BLaER1 treated with 17β-estradiol and CSF1 and Interleukin-3, amounts not matched to agents 10 nM and 100 nM (cell line): ENCODE measurements at regions not wholly inside any gene's neighbourhood (a gene's known extent, or its start where the extent isn't known, plus 50 kb on each side); places are given as distances from the start of the nearest gene placed in this dataset.

ENCODE experiments used
- H3K27ac ChIP-seq, 11 experiments: shearing (Covaris generic); formaldehyde crosslinking; 2 replicates each; pipeline ENCODE4 v1.8.1; 2022
- H3K27me3 ChIP-seq, 11 experiments: shearing (Covaris generic); formaldehyde crosslinking; 2 replicates each; pipeline ENCODE4 v1.8.1; 2022
- H3K36me3 ChIP-seq, 11 experiments: shearing (Covaris generic); formaldehyde crosslinking; 2 replicates each; pipeline ENCODE4 v1.8.1; 2022
- H3K4me1 ChIP-seq, 10 experiments: shearing (Covaris generic); formaldehyde crosslinking; 2 replicates each; pipeline ENCODE4 v1.8.1; 2022
- H3K4me2 ChIP-seq, 11 experiments: shearing (Covaris generic); formaldehyde crosslinking; 2 replicates each; pipeline ENCODE4 v1.8.1; 2022
- H3K4me3 ChIP-seq, 10 experiments: shearing (Covaris generic); formaldehyde crosslinking; 2 replicates each; pipeline ENCODE4 v1.8.1; 2022
- H3K9ac ChIP-seq, 11 experiments: shearing (Covaris generic); formaldehyde crosslinking; 2 replicates each; pipeline ENCODE4 v1.8.1; 2022
- H3K9me3 ChIP-seq, 11 experiments: shearing (Covaris generic); formaldehyde crosslinking; replicated peaks in 1 of 11; 2 replicates each; pipeline ENCODE4 v1.8.1; 2022
- H4K20me1 ChIP-seq, 11 experiments: shearing (Covaris generic); formaldehyde crosslinking; 2 replicates each; pipeline ENCODE4 v1.8.1; 2022
- Cebpa-rat ChIP-seq, 11 experiments: shearing (Covaris generic); IDR thresholded peaks; 2 replicates each; pipeline ENCODE4 v1.8.1; 2022

- Histone ChIP-seq H3K4me1 (no peaks in the 10 kb centered on the region), H3K4me2 (no peak overlapping the region), H3K9me3 (peaks cover 0 to 4% (median 0%) of the 10 kb centered on the region in 11 experiments; a peak in 1 of 22 replicates), H3K27ac (no peak overlapping the region), H3K27me3 (no peaks in the 10 kb centered on the region), H3K9ac (no peak overlapping the region), H4K20me1 (no peaks in the 10 kb centered on the region), H3K36me3 (no peaks in the 10 kb centered on the region), H3K4me3 (no peak overlapping the region)
- TF ChIP-seq Cebpa-rat (IDR thresholded peaks at IDR 0.05) = no peak
Measured at GRCh38 chr3:88364926-88365325, 215.2 kb downstream of the C3orf38 start.

GRCh38 chr3:88369337-88369736 lies 219.6 kb downstream of the C3orf38 start:
- H3K27me3 ChIP-seq = no peaks in the 10 kb centered on the region
- no peaks in the 10 kb centered on the region for H3K4me1 ChIP-seq
- H3K27ac ChIP-seq = no peak overlapping the region
- H3K4me2 ChIP-seq = no peak overlapping the region
- no peak overlapping the region for H3K9ac ChIP-seq
- H3K9me3 ChIP-seq = peaks cover 7 to 17% (median 12%) of the 10 kb centered on the region in 11 experiments; a peak in 16 of 22 replicates
- no peaks in the 10 kb centered on the region for H4K20me1 ChIP-seq
- H3K36me3 ChIP-seq = no peaks in the 10 kb centered on the region
- H3K4me3 ChIP-seq = no peak overlapping the region
- TF ChIP-seq Cebpa-rat (IDR thresholded peaks at IDR 0.05) = no peak

GRCh38 chr3:88369767-88370166 lies 220.0 kb downstream of the C3orf38 start:
- no peaks in the 10 kb centered on the region for H3K4me1 ChIP-seq
- no peak overlapping the region for H3K27ac ChIP-seq
- TF ChIP-seq Cebpa-rat (IDR thresholded peaks at IDR 0.05) = no peak
- no peak overlapping the region for H3K9ac ChIP-seq
- H3K27me3 ChIP-seq = no peaks in the 10 kb centered on the region
- no peak overlapping the region for H3K4me2 ChIP-seq
- H4K20me1 ChIP-seq = no peaks in the 10 kb centered on the region
- H3K36me3 ChIP-seq = no peaks in the 10 kb centered on the region
- peaks cover 7 to 17% (median 12%) of the 10 kb centered on the region in 11 experiments; a peak in 16 of 22 replicates for H3K9me3 ChIP-seq
- no peak overlapping the region for H3K4me3 ChIP-seq

- H3K9ac ChIP-seq = no peak overlapping the region
- H3K4me2 ChIP-seq = no peak overlapping the region
- peaks cover 0 to 10% (median 0%) of the 10 kb centered on the region in 11 experiments; a peak in 1 of 22 replicates for H3K9me3 ChIP-seq
- no peak for TF ChIP-seq Cebpa-rat (IDR thresholded peaks at IDR 0.05)
- no peaks in the 10 kb centered on the region for H4K20me1 ChIP-seq
- no peak overlapping the region for H3K4me3 ChIP-seq
- no peaks in the 10 kb centered on the region for H3K27me3 ChIP-seq
- H3K36me3 ChIP-seq = no peaks in the 10 kb centered on the region
- no peaks in the 10 kb centered on the region for H3K4me1 ChIP-seq
- no peak overlapping the region for H3K27ac ChIP-seq
Measured at GRCh38 chr3:88385090-88385489, 235.3 kb downstream of the C3orf38 start.

- Histone ChIP-seq H3K9ac (no peak overlapping the region), H4K20me1 (no peaks in the 10 kb centered on the region), H3K9me3 (no peaks in the 10 kb centered on the region), H3K4me3 (no peak overlapping the region), H3K27ac (no peak overlapping the region), H3K36me3 (no peaks in the 10 kb centered on the region), H3K27me3 (no peaks in the 10 kb centered on the region; a peak in 1 of 22 replicates), H3K4me2 (no peak overlapping the region), H3K4me1 (no peaks in the 10 kb centered on the region)
- TF ChIP-seq Cebpa-rat (IDR thresholded peaks at IDR 0.05) = no peak
Measured at GRCh38 chr3:88398581-88398980, 248.8 kb downstream of the C3orf38 start.

GRCh38 chr3:88403319-88403718 lies 253.6 kb downstream of the C3orf38 start:
- Histone ChIP-seq H3K9me3 (no peaks in the 10 kb centered on the region), H3K4me3 (no peak overlapping the region), H3K4me1 (no peaks in the 10 kb centered on the region), H3K9ac (no peak overlapping the region), H3K27me3 (no peaks in the 10 kb centered on the region; a peak in 1 of 22 replicates), H4K20me1 (no peaks in the 10 kb centered on the region), H3K27ac (no peak overlapping the region), H3K4me2 (no peak overlapping the region), H3K36me3 (no peaks in the 10 kb centered on the region)
- no peak for TF ChIP-seq Cebpa-rat (IDR thresholded peaks at IDR 0.05)

GRCh38 chr3:88408097-88408496 lies 258.3 kb downstream of the C3orf38 start:
- H3K4me1 ChIP-seq = no peaks in the 10 kb centered on the region
- H3K9me3 ChIP-seq = no peaks in the 10 kb centered on the region
- no peaks in the 10 kb centered on the region for H4K20me1 ChIP-seq
- no peak for TF ChIP-seq Cebpa-rat (IDR thresholded peaks at IDR 0.05)
- H3K4me3 ChIP-seq = no peak overlapping the region
- H3K36me3 ChIP-seq = no peaks in the 10 kb centered on the region
- no peaks in the 10 kb centered on the region for H3K27me3 ChIP-seq
- no peak overlapping the region for H3K27ac ChIP-seq
- no peak overlapping the region for H3K9ac ChIP-seq
- no peak overlapping the region for H3K4me2 ChIP-seq

- Histone ChIP-seq H3K9ac (no peak overlapping the region), H3K4me1 (no peaks in the 10 kb centered on the region), H3K4me3 (no peak overlapping the region), H3K36me3 (no peaks in the 10 kb centered on the region), H3K9me3 (no peaks in the 10 kb centered on the region), H3K4me2 (no peak overlapping the region), H4K20me1 (no peaks in the 10 kb centered on the region), H3K27ac (no peak overlapping the region), H3K27me3 (no peaks in the 10 kb centered on the region)
- TF ChIP-seq Cebpa-rat (IDR thresholded peaks at IDR 0.05) = no peak
Measured at GRCh38 chr3:88408935-88409334, 259.2 kb downstream of the C3orf38 start.

GRCh38 chr3:88410259-88410658 lies 260.5 kb downstream of the C3orf38 start:
- Histone ChIP-seq H3K4me1 (no peaks in the 10 kb centered on the region), H4K20me1 (no peaks in the 10 kb centered on the region), H3K4me2 (no peak overlapping the region), H3K36me3 (no peaks in the 10 kb centered on the region), H3K27me3 (no peaks in the 10 kb centered on the region), H3K9ac (no peak overlapping the region), H3K4me3 (no peak overlapping the region), H3K27ac (no peak overlapping the region), H3K9me3 (no peaks in the 10 kb centered on the region)
- TF ChIP-seq Cebpa-rat (IDR thresholded peaks at IDR 0.05) = no peak

- no peak for TF ChIP-seq Cebpa-rat (IDR thresholded peaks at IDR 0.05)
- no peaks in the 10 kb centered on the region for H3K4me1 ChIP-seq
- H4K20me1 ChIP-seq = no peaks in the 10 kb centered on the region
- H3K27ac ChIP-seq = no peak overlapping the region
- no peak overlapping the region for H3K4me2 ChIP-seq
- H3K9me3 ChIP-seq = no peaks in the 10 kb centered on the region
- H3K27me3 ChIP-seq = no peaks in the 10 kb centered on the region
- no peaks in the 10 kb centered on the region for H3K36me3 ChIP-seq
- H3K9ac ChIP-seq = no peak overlapping the region
- no peak overlapping the region for H3K4me3 ChIP-seq
Measured at GRCh38 chr3:88412346-88412745, 262.6 kb downstream of the C3orf38 start.
